Testis (tissue), 2 donors: ENCODE measurements at regions not wholly inside any gene's neighbourhood (a gene's known extent, or its start where the extent isn't known, plus 50 kb on each side); places are given as distances from the start of the nearest gene placed in this dataset.

Experiments used
- CTCF ChIP-seq, 3 experiments: fragments of 450-650 bp in 2 of 3; fragments of 200-600 bp in 1 of 3; sonication (generic) in 1 of 3; IDR thresholded peaks; one replicate each; pipeline ENCODE4 v1.5.1; 2016 to 2019; ENCODE audit warnings: antibody characterized with exemption in 3 of 3, mild to moderate bottlenecking in 2 of 3, moderate library complexity in 1 of 3
- POLR2A ChIP-seq: fragments of 450-650 bp; IDR thresholded peaks from one replicate; pipeline ENCODE4 v1.6.1; 2017; ENCODE audit warnings: antibody characterized with exemption, mild to moderate bottlenecking, moderate library complexity

GRCh38 chr3:159924411-159924810 is 64.2 kb upstream of the IL12A start:
- TF ChIP-seq CTCF (IDR thresholded peaks at IDR 0.05) (no peak), POLR2A (no peak)
